ENCODE measurements at regions not wholly inside any gene's neighbourhood (a gene's known extent, or its start where the extent isn't known, plus 50 kb on each side); places are given as distances from the start of the nearest gene placed in this dataset.

GRCh38 chr17:33528846-33529245 is 235.8 kb upstream of the ASIC2 start:
- no peak for DNase-seq (ENCODE audit: low read depth)
- no peak overlapping the region for H3K4me3 ChIP-seq (ENCODE audit: low read depth, low read length)
- TF ChIP-seq, protein P1, sequence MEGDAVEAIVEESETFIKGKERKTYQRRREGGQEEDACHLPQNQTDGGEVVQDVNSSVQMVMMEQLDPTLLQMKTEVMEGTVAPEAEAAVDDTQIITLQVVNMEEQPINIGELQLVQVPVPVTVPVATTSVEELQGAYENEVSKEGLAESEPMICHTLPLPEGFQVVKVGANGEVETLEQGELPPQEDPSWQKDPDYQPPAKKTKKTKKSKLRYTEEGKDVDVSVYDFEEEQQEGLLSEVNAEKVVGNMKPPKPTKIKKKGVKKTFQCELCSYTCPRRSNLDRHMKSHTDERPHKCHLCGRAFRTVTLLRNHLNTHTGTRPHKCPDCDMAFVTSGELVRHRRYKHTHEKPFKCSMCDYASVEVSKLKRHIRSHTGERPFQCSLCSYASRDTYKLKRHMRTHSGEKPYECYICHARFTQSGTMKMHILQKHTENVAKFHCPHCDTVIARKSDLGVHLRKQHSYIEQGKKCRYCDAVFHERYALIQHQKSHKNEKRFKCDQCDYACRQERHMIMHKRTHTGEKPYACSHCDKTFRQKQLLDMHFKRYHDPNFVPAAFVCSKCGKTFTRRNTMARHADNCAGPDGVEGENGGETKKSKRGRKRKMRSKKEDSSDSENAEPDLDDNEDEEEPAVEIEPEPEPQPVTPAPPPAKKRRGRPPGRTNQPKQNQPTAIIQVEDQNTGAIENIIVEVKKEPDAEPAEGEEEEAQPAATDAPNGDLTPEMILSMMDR (IDR thresholded peaks at IDR 0.05; ENCODE audit: low read depth, low read length, missing control alignments), result no peak

- TF ChIP-seq, protein P1 (IDR thresholded peaks at IDR 0.05; ENCODE audit: low read depth, low read length, missing control alignments), result no peak
- no peak for DNase-seq (ENCODE audit: low read depth)
- no peak overlapping the region for H3K4me3 ChIP-seq (ENCODE audit: low read depth, low read length)
Measured at GRCh38 chr17:33529816-33530215, 236.7 kb upstream of the ASIC2 start.

DNA sequence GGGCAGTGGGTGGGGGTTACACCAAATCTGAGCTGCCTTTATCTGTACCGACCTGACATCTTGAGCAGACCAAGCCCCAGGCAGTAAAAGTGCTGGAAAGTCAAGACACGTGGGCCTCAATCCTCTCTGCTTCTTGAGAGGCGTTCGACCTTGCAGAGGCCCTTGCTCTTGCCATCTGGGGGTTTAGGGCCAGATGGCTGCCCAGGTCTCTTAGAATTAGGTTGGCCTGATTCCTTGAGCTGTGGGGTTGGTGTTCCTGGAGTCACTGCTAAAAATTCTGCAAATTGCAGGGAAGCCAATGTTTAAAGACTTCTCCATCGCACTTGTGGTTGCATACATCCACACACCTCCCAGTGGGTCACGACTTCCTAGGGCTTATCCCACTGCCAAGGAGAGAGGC is 238.2 kb upstream of the ASIC2 start:
- DNase-seq (ENCODE audit: low read depth), result no peak
- H3K4me3 ChIP-seq (ENCODE audit: low read depth, low read length), result no peak overlapping the region
- TF ChIP-seq, protein P1 (IDR thresholded peaks at IDR 0.05; ENCODE audit: low read depth, low read length, missing control alignments), result no peak

DNA sequence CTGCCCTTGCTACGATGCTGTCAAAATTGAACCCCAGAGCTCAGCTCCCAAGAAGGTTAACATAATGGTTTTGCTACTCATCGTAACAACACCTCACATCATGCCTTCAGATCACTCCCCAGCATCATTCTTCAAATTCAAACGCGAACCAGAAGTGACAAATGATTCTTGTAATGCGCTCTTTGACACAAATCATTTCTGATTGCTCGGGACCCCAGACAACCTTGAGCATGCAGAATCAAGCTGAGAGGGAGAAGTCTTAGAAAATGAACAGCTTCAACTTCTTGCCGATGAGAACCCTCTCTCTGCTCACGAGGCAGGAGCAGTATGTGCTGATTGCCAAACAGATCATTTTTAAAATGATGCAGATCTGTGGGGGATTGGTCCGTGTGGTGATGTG is 241.0 kb upstream of the ASIC2 start:
- H3K4me3 ChIP-seq (ENCODE audit: low read depth, low read length), result no peak overlapping the region

GRCh38 chr17:33545124-33545523 is 252.0 kb upstream of the ASIC2 start:
- H3K4me3 ChIP-seq (ENCODE audit: low read depth, low read length), result no peak overlapping the region
- TF ChIP-seq, protein P1 (IDR thresholded peaks at IDR 0.05; ENCODE audit: low read depth, low read length, missing control alignments), result no peak
- DNase-seq (ENCODE audit: low read depth), result no peak

More for the DNA sequence above, 241.0 kb upstream of the ASIC2 start:
- TF ChIP-seq, protein P1 (IDR thresholded peaks at IDR 0.05; ENCODE audit: low read depth, low read length, missing control alignments), result no peak
- DNase-seq (ENCODE audit: low read depth), result no peak

DNA sequence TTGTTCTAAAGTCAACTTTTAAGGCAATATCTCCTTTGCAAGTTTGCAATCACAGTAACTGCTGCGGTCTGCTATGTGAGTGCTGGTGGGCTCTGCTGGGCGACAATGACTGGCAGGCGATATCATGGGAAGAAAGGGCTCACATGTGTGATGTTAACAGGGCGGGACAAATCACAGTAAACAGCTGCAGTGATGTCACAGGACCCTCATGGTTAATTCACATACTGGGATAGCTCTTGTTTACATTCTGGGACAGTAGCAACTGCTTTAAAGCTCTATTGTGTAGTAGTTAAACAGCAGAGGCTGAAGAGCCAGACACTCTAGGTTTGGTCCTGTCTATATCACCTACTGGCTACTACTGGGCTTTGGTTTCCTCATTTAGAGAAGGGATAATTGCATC is 257.2 kb upstream of the ASIC2 start:
- DNase-seq (ENCODE audit: low read depth), result no peak
- TF ChIP-seq, protein P1 (IDR thresholded peaks at IDR 0.05; ENCODE audit: low read depth, low read length, missing control alignments), result no peak
- no peak overlapping the region for H3K4me3 ChIP-seq (ENCODE audit: low read depth, low read length)

DNA sequence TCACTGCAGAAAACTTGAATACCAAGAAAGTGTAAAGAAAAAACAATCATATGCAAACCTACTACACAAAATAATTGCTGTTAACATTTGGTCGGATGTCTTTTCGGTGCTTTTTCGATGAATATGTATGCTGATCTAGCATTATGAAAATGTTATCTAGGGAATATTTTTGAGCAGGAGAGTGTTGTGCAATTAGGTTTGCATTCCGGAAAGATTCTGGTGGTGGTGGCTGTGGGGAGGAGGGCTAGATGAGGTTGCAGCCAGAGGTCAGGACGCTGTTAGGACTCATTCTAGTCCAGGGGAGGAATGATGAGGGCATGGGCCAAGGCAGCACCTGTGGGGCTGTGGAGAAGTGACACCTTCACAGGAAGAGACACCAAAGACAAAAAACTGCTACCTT is 258.0 kb upstream of the ASIC2 start:
- DNase-seq (ENCODE audit: low read depth), result no peak
- TF ChIP-seq, protein P1 (IDR thresholded peaks at IDR 0.05; ENCODE audit: low read depth, low read length, missing control alignments), result no peak
- H3K4me3 ChIP-seq (ENCODE audit: low read depth, low read length), result no peak overlapping the region

Measured in GM12864 (cell line).